ENCODE measurements at regions not wholly inside any gene's neighbourhood (a gene's known extent, or its start where the extent isn't known, plus 50 kb on each side); places are given as distances from the start of the nearest gene placed in this dataset.

- H3K36me3 Mint-ChIP-seq (ENCODE audit: low read depth) = no peaks in the 10 kb centered on the region
- no peaks in the 10 kb centered on the region for H3K4me1 Mint-ChIP-seq (ENCODE audit: low read depth)
- no peaks in the 10 kb centered on the region for H3K27me3 Mint-ChIP-seq
- DNase-seq (no peak), ATAC-seq (ENCODE audit: poor library complexity) (no peak)
- TF ChIP-seq CTCF (IDR thresholded peaks at IDR 0.05) = no peak
- H3K9me3 Mint-ChIP-seq = peaks cover 10% of the 10 kb centered on the region
- Histone ChIP-seq H3K27me3 (ENCODE audit: control insufficient read depth in 1 of 2, insufficient read depth in 2 of 2, low read length in 2 of 2) (no peaks in the 10 kb centered on the region), H3K36me3 (ENCODE audit: insufficient read depth, low read length) (no peaks in the 10 kb centered on the region), H3K4me3 (ENCODE audit: low read length) (no peak overlapping the region), H3K27ac (ENCODE audit: low read depth in 1 of 2, low read length in 2 of 2) (no peak overlapping the region), H3K9me3 (ENCODE audit: control insufficient read depth in 1 of 2, insufficient read depth in 1 of 2, low read length in 2 of 2) (peaks cover 6 to 11% of the 10 kb centered on the region in 2 experiments), H3K4me1 (ENCODE audit: insufficient read depth, low read length) (no peaks in the 10 kb centered on the region)
- no peak overlapping the region for H3K27ac Mint-ChIP-seq
- intact Hi-C loops (cut with DNase I, micrococcal nuclease) = no loop called here
- no peak overlapping the region for H3K4me3 Mint-ChIP-seq
- ChIA-PET POLR2A (no interaction called here), CTCF (no interaction called here)
Measured at GRCh38 chr4:62194342-62194741, 994.2 kb downstream of the ADGRL3 start.

- ATAC-seq (ENCODE audit: poor library complexity) (no peak), DNase-seq (no peak)
- no peak overlapping the region for H3K27ac Mint-ChIP-seq
- H3K9me3 ChIP-seq (ENCODE audit: control insufficient read depth in 1 of 2, insufficient read depth in 1 of 2, low read length in 2 of 2) = peaks cover 6 to 11% of the 10 kb centered on the region in 2 experiments
- H3K36me3 Mint-ChIP-seq (ENCODE audit: low read depth) = no peaks in the 10 kb centered on the region
- H3K27me3 Mint-ChIP-seq = no peaks in the 10 kb centered on the region
- no peaks in the 10 kb centered on the region for H3K36me3 ChIP-seq (ENCODE audit: insufficient read depth, low read length)
- no peaks in the 10 kb centered on the region for H3K4me1 Mint-ChIP-seq (ENCODE audit: low read depth)
- no peak overlapping the region for H3K4me3 ChIP-seq (ENCODE audit: low read length)
- no peaks in the 10 kb centered on the region for H3K4me1 ChIP-seq (ENCODE audit: insufficient read depth, low read length)
- no peak for TF ChIP-seq CTCF (IDR thresholded peaks at IDR 0.05)
- H3K27ac ChIP-seq (ENCODE audit: low read depth in 1 of 2, low read length in 2 of 2) = no peak overlapping the region
- POLR2A ChIA-PET = no interaction called here
- H3K4me3 Mint-ChIP-seq = no peak overlapping the region
- intact Hi-C loops (cut with DNase I, micrococcal nuclease) = no loop called here
- CTCF ChIA-PET = no interaction called here
- peaks cover 8% of the 10 kb centered on the region for H3K9me3 Mint-ChIP-seq
- no peaks in the 10 kb centered on the region for H3K27me3 ChIP-seq (ENCODE audit: control insufficient read depth in 1 of 2, insufficient read depth in 2 of 2, low read length in 2 of 2)
Measured at GRCh38 chr4:62193761-62194160, 993.6 kb downstream of the ADGRL3 start.

- Histone ChIP-seq H3K27me3 (ENCODE audit: control insufficient read depth in 1 of 2, insufficient read depth in 2 of 2, low read length in 2 of 2) (no peaks in the 10 kb centered on the region), H3K27ac (ENCODE audit: low read depth in 1 of 2, low read length in 2 of 2) (no peak overlapping the region), H3K4me1 (ENCODE audit: insufficient read depth, low read length) (no peaks in the 10 kb centered on the region), H3K9me3 (ENCODE audit: control insufficient read depth in 1 of 2, insufficient read depth in 1 of 2, low read length in 2 of 2) (peaks cover 5% of the 10 kb centered on the region in 2 experiments), H3K4me3 (ENCODE audit: low read length) (no peak overlapping the region), H3K36me3 (ENCODE audit: insufficient read depth, low read length) (no peaks in the 10 kb centered on the region)
- intact Hi-C loops (cut with DNase I, micrococcal nuclease) = no loop called here
- Mint-ChIP-seq H3K27me3 (no peaks in the 10 kb centered on the region), H3K9me3 (peaks cover 11% of the 10 kb centered on the region), H3K27ac (no peak overlapping the region), H3K4me3 (no peak overlapping the region), H3K4me1 (ENCODE audit: low read depth) (no peaks in the 10 kb centered on the region), H3K36me3 (ENCODE audit: low read depth) (no peaks in the 10 kb centered on the region)
- TF ChIP-seq CTCF (IDR thresholded peaks at IDR 0.05) = no peak
- ATAC-seq (ENCODE audit: poor library complexity) (no peak), DNase-seq (no peak)
- ChIA-PET POLR2A (no interaction called here), CTCF (no interaction called here)
Measured at GRCh38 chr4:62191451-62192240, 991.5 kb downstream of the ADGRL3 start.

All from CD4-positive, alpha-beta T cell (primary cell).